Tibial nerve (tissue), 4 donors: ENCODE measurements at regions not wholly inside any gene's neighbourhood (a gene's known extent, or its start where the extent isn't known, plus 50 kb on each side); places are given as distances from the start of the nearest gene placed in this dataset.
"Not testable (repeated sequence)": the region's sequence is repeated elsewhere in the genome, so short reads cannot be mapped to it uniquely, and the experiment has no call there.

ENCODE experiments used
- DNase-seq, 2 donors: peaks; one replicate each; pipeline ENCODE4 v3.0.0-alpha.2; 2019; ENCODE audit warnings: low spot score in 2 of 2
- H3K27ac ChIP-seq, 4 donors: fragments of 200-600 bp; sonication (generic) in 3 of 4; one replicate each; pipeline ENCODE4 v1.5.1; 2017 to 2019; ENCODE audit warnings: mild to moderate bottlenecking in 1 of 4
- H3K27me3 ChIP-seq, 2 donors: fragments of 200-600 bp; sonication (generic) in 1 of 2; one replicate each; pipeline versions ENCODE4 v1.5.1 to v1.6.0; 2017 to 2019
- H3K36me3 ChIP-seq, 3 donors: fragments of 200-600 bp; sonication (generic); one replicate each; pipeline ENCODE4 v1.5.1; 2018 to 2019
- H3K4me1 ChIP-seq, 4 donors: fragments of 200-600 bp; sonication (generic) in 3 of 4; one replicate each; pipeline ENCODE4 v1.5.1; 2017 to 2019
- H3K4me3 ChIP-seq, 4 donors: fragments of 200-600 bp; sonication (generic) in 3 of 4; one replicate each; pipeline ENCODE4 v1.5.1; 2017 to 2019; ENCODE audit warnings: mild to moderate bottlenecking in 1 of 4, moderate library complexity in 1 of 4
- H3K9me3 ChIP-seq, 4 donors: fragments of 200-600 bp; sonication (generic) in 3 of 4; one replicate each; pipeline ENCODE4 v1.5.1; 2017 to 2019
- EP300 ChIP-seq, 2 donors: sonication (generic); formaldehyde crosslinking; IDR thresholded peaks; one replicate each; pipeline ENCODE4 v1.6.1; 2017; ENCODE audit warnings: antibody characterized with exemption in 2 of 2, mild to moderate bottlenecking in 1 of 2
- POLR2A ChIP-seq, 2 donors: fragments of 450-650 bp; IDR thresholded peaks; one replicate each; pipeline ENCODE4 v1.6.1; 2017; ENCODE audit warnings: antibody characterized with exemption in 2 of 2, mild to moderate bottlenecking in 2 of 2, moderate library complexity in 2 of 2
- WGBS, 2 donors: methylation state at CpG; one replicate each; pipeline ENCODE4 v1.1.5; 2018; 5-methylcytosine and 5-hydroxymethylcytosine counted together
- TF ChIP-seq, protein P1 (sequence below), 5 experiments: fragments of 200-600 bp in 3 of 5; fragments of 450-650 bp in 2 of 5; sonication (generic) in 3 of 5; IDR thresholded peaks; one replicate each; pipeline ENCODE4 v1.5.1; 2016 to 2019; ENCODE audit warnings: antibody characterized with exemption in 5 of 5, mild to moderate bottlenecking in 3 of 5, moderate library complexity in 2 of 5

DNA sequence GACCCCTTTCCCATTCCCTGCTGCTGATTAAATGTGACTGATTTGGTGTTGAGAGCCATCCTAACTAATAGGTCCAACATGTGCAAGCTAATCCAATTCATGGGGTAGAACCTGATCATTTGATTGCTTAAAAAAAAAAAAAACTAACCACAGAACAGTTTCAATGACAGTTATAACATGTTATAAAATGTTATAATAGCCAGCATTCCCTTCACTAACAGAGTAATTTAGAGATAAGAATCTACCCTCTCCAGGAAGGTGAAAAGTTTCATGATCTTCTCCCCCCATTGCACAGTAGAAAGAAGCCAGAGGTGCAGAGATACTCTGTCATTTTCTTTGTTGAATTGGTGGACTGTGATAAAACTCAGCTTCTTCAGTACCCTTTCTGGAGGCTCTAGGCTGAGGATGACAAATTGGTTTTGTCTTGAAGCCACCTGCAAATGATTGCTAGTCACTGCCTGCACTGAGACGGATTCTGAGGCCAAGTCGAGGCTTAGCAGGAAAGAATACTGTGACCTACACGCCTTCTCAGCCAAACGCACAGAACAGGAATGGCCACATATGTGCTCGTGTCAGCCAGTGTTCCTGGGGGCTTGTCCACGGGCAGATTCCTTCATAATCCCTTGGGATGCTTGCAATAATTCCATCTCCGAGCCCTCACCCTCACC lies 215.7 kb upstream of the IRF2BP2 start:
- WGBS, 2 donors: 71 to 80% methylated on average over 7 of the region's 7 CpGs
- Histone ChIP-seq H3K36me3 (no peaks in the 10 kb centered on the region), H3K27me3 (no peaks in the 10 kb centered on the region), H3K4me1 (no peaks in the 10 kb centered on the region), H3K27ac (no peak overlapping the region), H3K4me3 (no peak overlapping the region), H3K9me3 (no peaks in the 10 kb centered on the region)
- TF ChIP-seq EP300 (IDR thresholded peaks at IDR 0.05) (no peak), POLR2A (IDR thresholded peaks at IDR 0.05) (no peak)
- TF ChIP-seq, protein P1, sequence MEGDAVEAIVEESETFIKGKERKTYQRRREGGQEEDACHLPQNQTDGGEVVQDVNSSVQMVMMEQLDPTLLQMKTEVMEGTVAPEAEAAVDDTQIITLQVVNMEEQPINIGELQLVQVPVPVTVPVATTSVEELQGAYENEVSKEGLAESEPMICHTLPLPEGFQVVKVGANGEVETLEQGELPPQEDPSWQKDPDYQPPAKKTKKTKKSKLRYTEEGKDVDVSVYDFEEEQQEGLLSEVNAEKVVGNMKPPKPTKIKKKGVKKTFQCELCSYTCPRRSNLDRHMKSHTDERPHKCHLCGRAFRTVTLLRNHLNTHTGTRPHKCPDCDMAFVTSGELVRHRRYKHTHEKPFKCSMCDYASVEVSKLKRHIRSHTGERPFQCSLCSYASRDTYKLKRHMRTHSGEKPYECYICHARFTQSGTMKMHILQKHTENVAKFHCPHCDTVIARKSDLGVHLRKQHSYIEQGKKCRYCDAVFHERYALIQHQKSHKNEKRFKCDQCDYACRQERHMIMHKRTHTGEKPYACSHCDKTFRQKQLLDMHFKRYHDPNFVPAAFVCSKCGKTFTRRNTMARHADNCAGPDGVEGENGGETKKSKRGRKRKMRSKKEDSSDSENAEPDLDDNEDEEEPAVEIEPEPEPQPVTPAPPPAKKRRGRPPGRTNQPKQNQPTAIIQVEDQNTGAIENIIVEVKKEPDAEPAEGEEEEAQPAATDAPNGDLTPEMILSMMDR (IDR thresholded peaks at IDR 0.05): no peak
- DNase-seq: no peak

DNA sequence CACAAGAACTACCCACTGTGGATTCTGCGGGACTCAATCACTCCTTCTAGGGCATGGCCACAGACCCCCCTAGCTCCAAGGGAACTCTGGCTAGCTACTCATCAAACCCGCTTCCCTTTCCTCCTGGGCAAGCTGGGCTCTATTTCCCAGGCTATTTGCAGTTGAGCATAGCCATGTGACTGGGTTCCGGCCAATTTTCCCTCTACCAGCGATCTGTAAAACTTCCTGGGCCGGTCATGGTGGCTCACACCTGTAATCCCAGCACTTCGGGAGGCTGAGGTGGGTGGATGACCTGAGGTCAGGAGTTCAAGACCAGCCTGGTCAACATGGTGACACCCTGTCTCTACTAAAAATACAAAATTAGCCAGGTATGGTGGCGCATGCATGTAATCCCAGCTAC lies 214.9 kb upstream of the IRF2BP2 start:
- 92 to 96% methylated on average over 7 of the region's 7 CpGs for WGBS, 2 donors
- H3K27me3 ChIP-seq, H3K9me3 ChIP-seq, H3K4me1 ChIP-seq, H3K27ac ChIP-seq, DNase-seq, H3K36me3 ChIP-seq, H3K4me3 ChIP-seq: not testable (repeated sequence)

DNA sequence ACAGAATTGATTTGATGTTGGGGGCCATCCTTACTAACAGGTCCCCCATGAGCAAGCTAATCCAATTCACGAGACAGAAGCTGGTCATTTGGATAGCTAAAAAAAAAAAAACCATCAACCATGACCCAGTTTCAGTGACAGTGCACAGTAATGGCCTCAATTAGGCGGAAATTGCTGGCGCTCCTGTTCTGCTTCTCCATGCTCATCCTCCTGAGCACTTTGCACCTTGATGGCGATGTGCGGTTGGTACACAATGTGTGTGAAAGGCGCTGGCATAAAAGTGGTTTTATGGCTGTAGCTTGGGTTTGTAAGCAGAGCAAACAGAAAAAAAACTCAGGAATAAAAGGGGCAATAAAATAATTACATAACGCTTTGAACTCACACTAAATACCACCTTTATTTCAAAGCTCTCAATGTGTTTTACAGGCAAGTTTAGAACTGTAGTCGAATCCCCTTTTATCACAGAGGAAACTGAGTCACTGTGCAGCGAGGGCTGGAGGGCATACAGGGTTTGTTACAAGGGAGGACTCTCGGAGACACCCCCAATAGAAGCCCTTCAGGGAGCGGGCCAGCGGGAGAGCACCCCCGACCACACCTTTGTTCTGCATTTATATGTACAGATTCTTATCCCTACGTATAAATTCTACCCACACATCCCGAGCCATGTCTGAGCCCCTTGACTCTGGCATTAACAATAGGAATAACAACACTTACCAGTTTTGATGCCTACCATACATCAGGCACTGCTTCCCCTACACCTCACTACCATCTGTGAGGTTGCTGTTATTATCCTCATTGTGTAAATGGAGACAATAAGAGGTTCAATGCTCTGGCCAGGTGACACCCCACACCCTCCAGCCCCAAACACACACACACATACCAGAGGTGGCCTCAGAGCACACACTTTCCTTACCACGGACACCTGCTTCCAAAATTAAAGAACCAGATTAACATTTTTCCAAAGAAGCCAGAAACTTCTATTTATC lies 213.5 kb upstream of the IRF2BP2 start:
- DNase-seq: no peak
- no peak overlapping the region for H3K4me3 ChIP-seq
- WGBS, 2 donors: 82% methylated on average over 16 of the region's 16 CpGs
- H3K9me3 ChIP-seq: no peaks in the 10 kb centered on the region
- H3K36me3 ChIP-seq: no peaks in the 10 kb centered on the region
- TF ChIP-seq POLR2A (IDR thresholded peaks at IDR 0.05): no peak
- no peak for TF ChIP-seq EP300 (IDR thresholded peaks at IDR 0.05)
- TF ChIP-seq, protein P1 (IDR thresholded peaks at IDR 0.05): no peak
- H3K27ac ChIP-seq: no peak overlapping the region
- H3K27me3 ChIP-seq: no peaks in the 10 kb centered on the region
- H3K4me1 ChIP-seq: no peaks in the 10 kb centered on the region

DNA sequence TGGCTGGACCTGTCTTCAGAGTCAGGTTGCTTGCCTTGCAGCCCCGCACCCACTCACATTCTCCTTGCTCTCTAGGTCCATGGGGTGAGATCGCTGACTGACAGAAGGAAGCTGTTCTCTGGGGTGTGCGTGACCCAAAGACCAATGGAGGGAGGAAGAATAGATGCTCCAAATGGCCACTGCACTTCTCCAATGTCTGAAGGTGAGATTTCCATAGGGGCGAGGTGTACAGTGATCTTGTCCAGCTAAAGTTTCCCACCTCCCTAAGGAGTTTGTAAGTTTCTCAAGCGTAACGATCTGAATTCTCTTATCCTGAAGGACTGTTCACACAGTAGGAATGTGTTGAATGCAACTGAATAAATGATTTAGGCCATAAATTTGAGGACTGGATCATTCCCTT lies 211.9 kb upstream of the IRF2BP2 start:
- TF ChIP-seq EP300 (IDR thresholded peaks at IDR 0.05) (no peak), POLR2A (IDR thresholded peaks at IDR 0.05) (no peak)
- TF ChIP-seq, protein P1 (IDR thresholded peaks at IDR 0.05): no peak
- WGBS, 2 donors: 92 to 97% methylated on average over 6 of the region's 6 CpGs

DNA sequence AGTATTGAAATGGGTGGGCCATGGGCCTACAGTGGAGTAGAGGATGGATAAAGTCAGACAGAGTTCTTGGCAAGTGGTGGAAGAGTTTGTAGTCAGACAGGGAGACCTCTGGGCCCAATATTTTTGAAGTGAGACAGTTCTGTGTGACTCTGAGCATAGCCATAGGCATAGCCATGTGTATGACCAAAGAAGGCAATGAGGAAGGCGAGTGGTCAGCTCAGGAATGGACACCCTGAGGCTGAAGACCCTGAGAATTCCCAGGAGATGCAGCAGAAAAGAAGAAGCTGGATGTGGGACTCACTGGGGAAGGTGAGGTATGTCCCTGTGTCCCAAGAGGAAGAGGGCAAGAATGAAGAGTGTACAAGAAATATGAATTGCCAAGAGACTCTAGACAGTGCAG lies 210.6 kb upstream of the IRF2BP2 start:
- H3K9me3 ChIP-seq: no peaks in the 10 kb centered on the region
- no peak overlapping the region for H3K4me3 ChIP-seq
- DNase-seq: no peak
- no peaks in the 10 kb centered on the region for H3K27me3 ChIP-seq
- peaks cover 0 to 7% (median 0%) of the 10 kb centered on the region in 4 donors for H3K4me1 ChIP-seq
- TF ChIP-seq POLR2A (IDR thresholded peaks at IDR 0.05): no peak
- TF ChIP-seq, protein P1 (IDR thresholded peaks at IDR 0.05): no peak
- no peak for TF ChIP-seq EP300 (IDR thresholded peaks at IDR 0.05)
- no peak overlapping the region for H3K27ac ChIP-seq
- no peaks in the 10 kb centered on the region for H3K36me3 ChIP-seq
- 93 to 96% methylated on average over 1 of the region's 1 CpG for WGBS, 2 donors

More for the DNA sequence above, 211.9 kb upstream of the IRF2BP2 start:
- Histone ChIP-seq H3K4me3 (no peak overlapping the region), H3K9me3 (no peaks in the 10 kb centered on the region), H3K36me3 (no peaks in the 10 kb centered on the region), H3K4me1 (peaks cover 0 to 7% (median 0%) of the 10 kb centered on the region in 4 donors), H3K27me3 (no peaks in the 10 kb centered on the region), H3K27ac (no peak overlapping the region)
- DNase-seq: no peak

DNA sequence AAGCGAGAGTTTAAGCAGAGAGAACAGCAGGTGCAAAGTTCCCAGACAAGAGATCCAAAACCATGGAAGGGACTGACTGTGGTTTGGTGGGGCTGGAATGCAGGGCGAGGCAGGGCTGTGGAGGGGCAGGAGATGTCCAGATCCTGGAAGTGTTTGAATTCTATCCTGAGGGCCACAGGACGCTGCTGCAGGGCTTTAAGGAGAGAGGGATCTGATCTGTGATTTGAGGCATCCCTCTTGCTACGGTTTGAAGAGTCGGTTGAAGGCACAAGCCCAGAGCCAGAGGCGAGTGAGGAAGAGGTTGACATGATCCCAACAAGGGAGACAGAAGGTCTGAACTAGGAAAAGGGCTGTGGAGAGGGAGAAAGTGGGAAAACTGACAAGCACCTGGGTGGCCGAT lies 209.9 kb upstream of the IRF2BP2 start:
- DNase-seq, H3K4me3 ChIP-seq, H3K4me1 ChIP-seq, H3K36me3 ChIP-seq, H3K9me3 ChIP-seq, H3K27ac ChIP-seq, H3K27me3 ChIP-seq: not testable (repeated sequence)
- 78 to 86% methylated on average over 5 to 6 of the region's 7 CpGs for WGBS, 2 donors

DNA sequence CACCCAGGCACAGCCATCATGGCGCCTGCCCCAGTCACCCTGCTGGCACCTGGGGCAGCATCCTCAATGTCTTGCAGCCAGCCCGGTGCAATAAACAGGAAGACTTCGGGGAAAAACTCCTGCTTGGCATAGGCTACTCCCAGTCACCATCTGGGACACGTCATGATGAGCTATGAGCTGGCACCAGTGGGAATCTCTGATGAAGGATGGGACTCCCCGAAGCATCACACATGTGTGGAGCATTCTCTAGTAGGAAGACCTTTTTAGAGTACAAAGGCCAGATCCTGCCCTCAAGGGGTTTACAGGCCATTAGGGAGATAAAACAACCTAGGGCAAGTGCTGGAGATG lies 208.0 kb upstream of the IRF2BP2 start:
- not testable (repeated sequence) for H3K4me1 ChIP-seq
- 75% methylated on average over 2 of the region's 5 CpGs; no CpG with 5 or more reads in 1 of the 2 donors for WGBS, 2 donors
- H3K27ac ChIP-seq: peak overlapping the region in 2 of 4 donors; percentile 70 to 72

DNA sequence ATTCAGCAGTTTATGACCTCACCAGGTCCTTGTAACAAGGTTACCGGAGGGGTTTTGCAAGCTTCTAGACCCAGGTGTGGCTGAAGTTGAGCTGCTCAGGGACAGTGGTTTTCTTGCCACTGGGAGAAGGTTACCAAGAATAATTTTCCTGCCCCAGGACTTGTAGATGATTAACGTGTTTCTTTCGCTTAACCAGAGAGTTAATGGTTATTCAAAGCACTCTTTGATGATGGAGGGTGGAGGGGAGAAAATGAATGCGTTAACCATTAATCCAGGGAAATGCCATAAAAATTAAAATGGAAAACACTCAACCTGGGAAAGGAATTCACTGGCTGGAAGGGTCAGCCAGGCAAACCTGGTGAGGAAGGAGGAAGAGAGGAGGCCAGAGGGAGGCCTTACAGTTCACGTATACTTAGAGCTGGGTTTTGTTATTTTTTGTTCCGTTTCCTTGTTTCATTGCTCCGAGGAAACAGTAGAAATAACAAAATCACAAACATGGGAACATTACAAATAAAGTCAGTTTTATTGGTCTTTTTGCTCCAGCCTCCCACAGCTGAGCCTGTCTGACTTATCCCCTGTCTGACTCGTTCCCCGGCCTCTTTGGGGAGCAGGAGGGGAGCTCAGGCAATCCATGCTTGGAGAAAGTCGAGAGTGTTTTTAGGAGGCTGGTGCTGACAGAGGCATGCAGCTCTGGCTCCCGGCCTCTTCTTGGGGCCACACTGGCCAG lies 207.5 kb upstream of the IRF2BP2 start:
- not testable (repeated sequence) for H3K9me3 ChIP-seq, DNase-seq, H3K27me3 ChIP-seq, H3K36me3 ChIP-seq, H3K4me3 ChIP-seq, H3K4me1 ChIP-seq
- peak overlapping the region in 3 of 4 donors; percentile 67 to 72 (median 70) for H3K27ac ChIP-seq
- WGBS, 2 donors: 62% methylated on average over 9 of the region's 11 CpGs

More for the DNA sequence above, 208.0 kb upstream of the IRF2BP2 start:
- not testable (repeated sequence) for H3K36me3 ChIP-seq, DNase-seq, H3K4me3 ChIP-seq, H3K9me3 ChIP-seq, H3K27me3 ChIP-seq
